ENCODE measurements at regions not wholly inside any gene's neighbourhood (a gene's known extent, or its start where the extent isn't known, plus 50 kb on each side); places are given as distances from the start of the nearest gene placed in this dataset.

GRCh38 chr1:234927312-234927970 lies 201.2 kb downstream of the TOMM20 start:
- peak overlapping the region in 4 of 5 experiments; percentile 5 to 59 (median 42) for H3K4me3 ChIP-seq (ENCODE audit: control extremely low read depth in 1 of 5, extremely low read depth in 1 of 5, insufficient read depth in 1 of 5, low read depth in 2 of 5, low read length in 4 of 5)

More at GRCh38 chr1:234927312-234927970, 201.2 kb downstream of the TOMM20 start:
- Histone ChIP-seq H3K4me1 (ENCODE audit: control insufficient read depth in 2 of 2, insufficient read depth in 2 of 2, low read length in 2 of 2) (peaks cover 28 to 41% of the 10 kb centered on the region in 2 donors), H3K4me2 (replicated peaks; ENCODE audit: low read depth, low read length, poor library complexity, severe bottlenecking) (peak overlapping the region; percentile 87), H3K36me3 (replicated peaks in 1 of 2; ENCODE audit: control extremely low read depth in 1 of 2, control insufficient read depth in 1 of 2, extremely low read depth in 1 of 2, insufficient read depth in 2 of 2, low read length in 1 of 2) (no peaks in the 10 kb centered on the region), H3K9me3 (ENCODE audit: control extremely low read depth in 1 of 3, control insufficient read depth in 2 of 3, insufficient read depth in 1 of 3, low read length in 2 of 3) (no peaks in the 10 kb centered on the region), H3K27ac (ENCODE audit: low read length in 2 of 2) (peak overlapping the region in 1 of 2 donors; percentile 60), H3K79me2 (ENCODE audit: control insufficient read depth, insufficient read depth, low read length) (no peaks in the 10 kb centered on the region), H3K9ac (ENCODE audit: low read length) (peak overlapping the region; percentile 65), H3K27me3 (replicated peaks in 1 of 4; ENCODE audit: control extremely low read depth in 1 of 4, control insufficient read depth in 3 of 4, insufficient read depth in 4 of 4, low read length in 3 of 4) (no peaks in the 10 kb centered on the region), H4K20me1 (ENCODE audit: control insufficient read depth, insufficient read depth, low read length, poor library complexity, severe bottlenecking) (no peaks in the 10 kb centered on the region), H2AFZ (ENCODE audit: insufficient read depth, low read depth, low read length, poor library complexity, severe bottlenecking) (peak overlapping the region; percentile 82)
- peaks cover 32% of the 10 kb centered on the region for H3K4me1 Mint-ChIP-seq
- 82% methylated on average over 10 of the region's 10 CpGs for WGBS (ENCODE audit: insufficient coverage)
- no peaks in the 10 kb centered on the region for H3K27me3 Mint-ChIP-seq
- ATAC-seq (ENCODE audit: low read depth) (peak; percentile 13), DNase-seq (no peak)
- CTCF ChIA-PET = interaction anchor here (1.0 to 1.4 kb wide), 2 partner anchors 74 to 156 kb away, joined by 3 to 6 read pairs; no protein-coding TSS in a partner anchor
- POLR2A ChIA-PET = interaction anchor here (0.6 to 1.0 kb wide), 5 partner anchors 9 to 317 kb away, joined by 3 to 5 read pairs (median 3); partner anchors contain the start of gene IRF2BP2
- H3K9me3 Mint-ChIP-seq (ENCODE audit: insufficient read depth) = no peaks in the 10 kb centered on the region
- H3K27ac Mint-ChIP-seq = peak overlapping the region; percentile 88
- TF ChIP-seq CTCF (IDR thresholded peaks at IDR 0.05) = no peak
- TF ChIP-seq EZH2 (IDR thresholded peaks at IDR 0.05; ENCODE audit: borderline replicate concordance, insufficient read depth, low read depth, low read length, poor library complexity, severe bottlenecking) = no peak
- intact Hi-C loops (cut with micrococcal nuclease) = loop anchor here (5.0 kb wide), 3 partner anchors 45 to 200 kb away; no protein-coding TSS in a partner anchor
- peak overlapping the region; percentile 81 for H3K4me3 Mint-ChIP-seq
